CD14-positive monocyte (primary cell): ENCODE measurements at regions not wholly inside any gene's neighbourhood (a gene's known extent, or its start where the extent isn't known, plus 50 kb on each side); places are given as distances from the start of the nearest gene placed in this dataset.

Experiments
- DNase-seq, 3 donors: peaks; one replicate each; pipeline ENCODE4 v3.0.0-alpha.2; 2011 to 2022
- H2AFZ ChIP-seq: 2 replicates; pipeline ENCODE4 v1.6.0; 2012; ENCODE audit warnings: mild to moderate bottlenecking, low read depth, low read length, inconsistent platforms; ENCODE audit not compliant: insufficient read depth, poor library complexity, severe bottlenecking
- H3K27ac ChIP-seq, 2 donors: 1 replicate in 1 of 2; 2 replicates in 1 of 2; pipeline ENCODE4 v1.5.1; 2012 to 2013; ENCODE audit warnings: low read length in 2 of 2, control low read depth in 1 of 2, inconsistent platforms in 1 of 2, low read depth in 1 of 2, mild to moderate bottlenecking in 1 of 2
- H3K27me3 ChIP-seq, 2 donors: one replicate each; pipeline versions ENCODE4 v1.6.0 to v1.6.1; 2011 to 2013; ENCODE audit warnings: low read length in 2 of 2; ENCODE audit not compliant: control insufficient read depth in 2 of 2, insufficient read depth in 2 of 2
- H3K36me3 ChIP-seq, 2 donors: replicated peaks in 1 of 2; 1 replicate in 1 of 2; 2 replicates in 1 of 2; pipeline versions ENCODE4 v1.5.1 to v1.6.1; 2012 to 2013; ENCODE audit warnings: low read length in 2 of 2, control low read depth in 1 of 2, inconsistent platforms in 1 of 2, mild to moderate bottlenecking in 1 of 2; ENCODE audit not compliant: insufficient read depth in 2 of 2, control insufficient read depth in 1 of 2
- H3K4me1 ChIP-seq, 2 donors: 1 replicate in 1 of 2; 2 replicates in 1 of 2; pipeline versions ENCODE4 v1.5.1 to v1.6.1; 2012 to 2013; ENCODE audit warnings: low read length in 2 of 2, control low read depth in 1 of 2, inconsistent platforms in 1 of 2, mild to moderate bottlenecking in 1 of 2, moderate library complexity in 1 of 2; ENCODE audit not compliant: insufficient read depth in 2 of 2, control insufficient read depth in 1 of 2
- H3K4me2 ChIP-seq: replicated peaks from 2 replicates; pipeline ENCODE3; 2012; ENCODE audit warnings: low read length, moderate library complexity, mild to moderate bottlenecking; ENCODE audit not compliant: poor library complexity, severe bottlenecking; ENCODE audit errors: extremely low read depth
- H3K4me3 ChIP-seq, 3 experiments: fragments of 200-600 bp in 1 of 3; sonication (generic) in 1 of 3; replicated peaks in 1 of 3; 1 replicate in 2 of 3; 2 replicates in 1 of 3; pipeline ENCODE4 v1.5.1; 2011 to 2013; ENCODE audit warnings: low read length in 3 of 3, mild to moderate bottlenecking in 3 of 3, control low read depth in 2 of 3, low read depth in 2 of 3, inconsistent platforms in 1 of 3, moderate library complexity in 1 of 3
- H3K79me2 ChIP-seq: 2 replicates; pipeline ENCODE4 v1.6.0; 2012; ENCODE audit warnings: mild to moderate bottlenecking, control low read depth, inconsistent platforms, low read length, moderate library complexity; ENCODE audit not compliant: insufficient read depth
- H3K9ac ChIP-seq: 2 replicates; pipeline ENCODE4 v1.6.0; 2017; ENCODE audit warnings: low read length, mild to moderate bottlenecking; ENCODE audit not compliant: insufficient read depth, poor library complexity, severe bottlenecking
- H3K9me3 ChIP-seq, 2 donors: replicated peaks in 1 of 2; 1 replicate in 1 of 2; 2 replicates in 1 of 2; pipeline versions ENCODE4 v1.5.1 to v1.6.1; 2012 to 2013; ENCODE audit warnings: low read length in 2 of 2, control low read depth in 1 of 2; ENCODE audit not compliant: control insufficient read depth in 1 of 2, insufficient read depth in 1 of 2
- H4K20me1 ChIP-seq: 2 replicates; pipeline ENCODE4 v1.6.0; 2012; ENCODE audit warnings: mild to moderate bottlenecking, low read length, control low read depth, moderate library complexity; ENCODE audit not compliant: insufficient read depth
- H3K27ac Mint-ChIP-seq, 7 donors: one replicate each; pipeline ENCODE4 v1.8.0; 2020; ENCODE audit warnings: mild to moderate bottlenecking in 7 of 7, mixed read lengths in 7 of 7, moderate library complexity in 6 of 7, inconsistent platforms in 2 of 7
- H3K27me3 Mint-ChIP-seq, 3 donors: one replicate each; pipeline ENCODE4 v1.8.0; 2021 to 2022; ENCODE audit warnings: low read depth in 3 of 3, mild to moderate bottlenecking in 3 of 3, mixed read lengths in 3 of 3, moderate library complexity in 3 of 3, inconsistent platforms in 1 of 3
- H3K36me3 Mint-ChIP-seq, 2 donors: one replicate each; pipeline ENCODE4 v1.8.0; 2020; ENCODE audit warnings: mixed read lengths in 2 of 2, inconsistent platforms in 1 of 2, mild to moderate bottlenecking in 1 of 2
- H3K4me1 Mint-ChIP-seq: one replicate; pipeline ENCODE4 v1.8.0; 2020; ENCODE audit warnings: mild to moderate bottlenecking, mixed read lengths
- H3K4me3 Mint-ChIP-seq, 2 donors: one replicate each; pipeline ENCODE4 v1.8.0; 2020; ENCODE audit warnings: mild to moderate bottlenecking in 2 of 2, mixed read lengths in 2 of 2, moderate library complexity in 1 of 2
- H3K9me3 Mint-ChIP-seq, 7 donors: one replicate each; pipeline ENCODE4 v1.8.0; 2020 to 2022; ENCODE audit warnings: mixed read lengths in 7 of 7, mild to moderate bottlenecking in 6 of 7, moderate library complexity in 6 of 7, inconsistent platforms in 2 of 7
- WGBS: methylation state at CpG from one replicate; pipeline ENCODE4 v1.1.5; 2013; ENCODE audit warnings: missing lambda C conversion rate; ENCODE audit not compliant: insufficient coverage; 5-methylcytosine and 5-hydroxymethylcytosine counted together
- intact Hi-C, 2 donors: fragments of 100-400 bp; cut with micrococcal nuclease; formaldehyde crosslinking; loops; one replicate each; pipeline versions ENCODE4 v1.15.0 to v1.15.1; 2023
- TF ChIP-seq, protein P1 (sequence below): fragments of 200-600 bp; IDR thresholded peaks from one replicate; pipeline ENCODE4 v1.8.0; 2022; ENCODE audit warnings: antibody characterized with exemption, mild to moderate bottlenecking

DNA sequence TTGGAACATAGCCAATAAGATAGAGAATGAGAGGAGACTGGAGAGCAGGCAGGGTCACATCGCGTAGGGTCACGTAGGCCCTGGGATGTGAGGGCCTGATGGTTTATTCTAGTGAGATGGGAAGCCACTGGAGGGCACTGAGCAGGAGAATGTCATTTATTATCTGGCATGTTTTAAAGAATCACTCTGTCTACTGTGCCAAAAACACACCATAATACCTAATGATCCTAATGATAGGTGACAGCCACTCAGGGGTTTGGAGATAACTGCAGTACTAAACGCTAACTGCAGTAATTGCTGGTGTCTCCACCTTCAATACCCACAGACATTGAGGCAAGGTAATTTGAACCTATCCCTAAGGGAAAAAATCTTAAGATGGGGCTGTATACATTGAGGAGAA lies 185.4 kb downstream of the TTLL7 start:
- no CpG with 5 or more reads among the region's 4 CpGs for WGBS
- peaks cover 8 to 9% of the 10 kb centered on the region in 2 donors for H3K4me1 ChIP-seq
- no peak overlapping the region for H2AFZ ChIP-seq
- H3K9me3 Mint-ChIP-seq = peaks cover 0 to 13% (median 5%) of the 10 kb centered on the region in 7 donors
- H3K27me3 ChIP-seq = no peaks in the 10 kb centered on the region
- H3K27ac Mint-ChIP-seq = no peak overlapping the region
- no peaks in the 10 kb centered on the region for H4K20me1 ChIP-seq
- TF ChIP-seq, protein P1, sequence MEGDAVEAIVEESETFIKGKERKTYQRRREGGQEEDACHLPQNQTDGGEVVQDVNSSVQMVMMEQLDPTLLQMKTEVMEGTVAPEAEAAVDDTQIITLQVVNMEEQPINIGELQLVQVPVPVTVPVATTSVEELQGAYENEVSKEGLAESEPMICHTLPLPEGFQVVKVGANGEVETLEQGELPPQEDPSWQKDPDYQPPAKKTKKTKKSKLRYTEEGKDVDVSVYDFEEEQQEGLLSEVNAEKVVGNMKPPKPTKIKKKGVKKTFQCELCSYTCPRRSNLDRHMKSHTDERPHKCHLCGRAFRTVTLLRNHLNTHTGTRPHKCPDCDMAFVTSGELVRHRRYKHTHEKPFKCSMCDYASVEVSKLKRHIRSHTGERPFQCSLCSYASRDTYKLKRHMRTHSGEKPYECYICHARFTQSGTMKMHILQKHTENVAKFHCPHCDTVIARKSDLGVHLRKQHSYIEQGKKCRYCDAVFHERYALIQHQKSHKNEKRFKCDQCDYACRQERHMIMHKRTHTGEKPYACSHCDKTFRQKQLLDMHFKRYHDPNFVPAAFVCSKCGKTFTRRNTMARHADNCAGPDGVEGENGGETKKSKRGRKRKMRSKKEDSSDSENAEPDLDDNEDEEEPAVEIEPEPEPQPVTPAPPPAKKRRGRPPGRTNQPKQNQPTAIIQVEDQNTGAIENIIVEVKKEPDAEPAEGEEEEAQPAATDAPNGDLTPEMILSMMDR = no peak
- H3K27ac ChIP-seq = no peak overlapping the region
- peaks cover 12% of the 10 kb centered on the region for H3K4me1 Mint-ChIP-seq
- no peaks in the 10 kb centered on the region for H3K79me2 ChIP-seq
- intact Hi-C loops = no loop called here
- no peak overlapping the region for H3K4me3 Mint-ChIP-seq
- H3K9ac ChIP-seq = no peak overlapping the region
- peaks cover 0 to 4% of the 10 kb centered on the region in 2 donors for H3K9me3 ChIP-seq
- H3K4me3 ChIP-seq = no peak overlapping the region
- no peaks in the 10 kb centered on the region for H3K27me3 Mint-ChIP-seq
- DNase-seq = no peak
- no peaks in the 10 kb centered on the region for H3K36me3 ChIP-seq
- peaks cover 0 to 2% of the 10 kb centered on the region in 2 donors for H3K36me3 Mint-ChIP-seq
- H3K4me2 ChIP-seq = no peak overlapping the region

DNA sequence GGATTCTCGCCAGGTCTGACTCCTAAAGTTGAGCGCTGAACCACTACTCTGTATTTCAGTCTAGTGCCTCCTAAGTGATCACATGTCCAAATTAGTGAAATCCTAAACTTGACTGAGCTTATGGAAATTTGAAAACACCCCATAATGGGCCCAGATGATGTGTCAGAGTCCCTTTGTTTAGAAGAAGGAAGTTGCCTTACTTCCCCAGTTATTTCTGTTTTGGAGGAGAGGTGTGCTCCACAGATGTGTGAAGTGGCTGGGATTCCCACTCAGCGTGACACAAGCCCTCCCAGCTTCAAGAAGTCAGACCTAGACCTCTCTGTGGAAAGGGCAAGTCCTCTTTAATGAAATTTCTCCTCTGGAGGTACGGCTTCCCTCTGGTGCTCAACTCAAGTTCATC lies 188.8 kb downstream of the TTLL7 start:
- Mint-ChIP-seq H3K36me3 (no peaks in the 10 kb centered on the region), H3K27me3 (peaks cover 0 to under 1% (median 0%) of the 10 kb centered on the region in 3 donors), H3K4me1 (peaks cover 4% of the 10 kb centered on the region), H3K4me3 (no peak overlapping the region), H3K27ac (peak overlapping the region in 1 of 7 donors; percentile 40), H3K9me3 (peaks cover 0 to 3% (median 0%) of the 10 kb centered on the region in 7 donors)
- no peak overlapping the region for H3K9ac ChIP-seq
- 94% methylated on average over 2 of the region's 4 CpGs for WGBS
- H3K9me3 ChIP-seq = no peaks in the 10 kb centered on the region
- no peak overlapping the region for H3K4me2 ChIP-seq
- no peak overlapping the region for H3K27ac ChIP-seq
- no peaks in the 10 kb centered on the region for H3K36me3 ChIP-seq
- no peaks in the 10 kb centered on the region for H3K4me1 ChIP-seq
- H3K27me3 ChIP-seq = no peaks in the 10 kb centered on the region
- TF ChIP-seq, protein P1 = no peak
- no peaks in the 10 kb centered on the region for H4K20me1 ChIP-seq
- intact Hi-C loops = no loop called here
- peak in 2 of 3 donors; percentile 14 to 45 for DNase-seq
- H3K4me3 ChIP-seq = no peak overlapping the region
- no peaks in the 10 kb centered on the region for H3K79me2 ChIP-seq
- no peak overlapping the region for H2AFZ ChIP-seq
